ENCODE measurements at regions not wholly inside any gene's neighbourhood (a gene's known extent, or its start where the extent isn't known, plus 50 kb on each side); places are given as distances from the start of the nearest gene placed in this dataset.

GRCh38 chrX:2554891-2555290 lies 54.1 kb upstream of the DHRSX start:
- TF ChIP-seq CTCF (IDR thresholded peaks at IDR 0.05; ENCODE audit: borderline replicate concordance, extremely low read depth, low read length, poor library complexity, severe bottlenecking): no peak
- no peak for TF ChIP-seq EZH2 (IDR thresholded peaks at IDR 0.05; ENCODE audit: borderline replicate concordance, low read depth, low read length, severe bottlenecking)
